ENCODE measurements at regions not wholly inside any gene's neighbourhood (a gene's known extent, or its start where the extent isn't known, plus 50 kb on each side); places are given as distances from the start of the nearest gene placed in this dataset.

DNA sequence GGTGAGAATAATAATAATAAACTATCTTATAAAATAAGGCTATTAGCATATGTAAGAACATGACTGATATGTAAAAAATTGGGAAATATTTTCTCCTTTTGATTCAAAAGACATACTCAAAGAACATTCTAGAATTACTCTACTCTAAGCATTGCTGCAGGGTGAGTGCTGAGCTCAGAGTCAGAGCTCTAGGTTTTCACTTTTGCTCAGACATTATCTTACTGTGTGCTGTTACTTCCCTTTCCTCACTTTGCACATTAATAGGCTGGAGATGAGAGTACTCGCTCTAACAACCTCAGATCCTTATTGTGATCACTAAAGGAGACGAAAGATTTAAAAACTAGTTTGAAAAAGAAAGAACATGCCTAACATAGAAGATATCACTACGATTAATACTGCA, 99.4 kb upstream of the C9orf72 start:
- DNase-seq = no peak

DNA sequence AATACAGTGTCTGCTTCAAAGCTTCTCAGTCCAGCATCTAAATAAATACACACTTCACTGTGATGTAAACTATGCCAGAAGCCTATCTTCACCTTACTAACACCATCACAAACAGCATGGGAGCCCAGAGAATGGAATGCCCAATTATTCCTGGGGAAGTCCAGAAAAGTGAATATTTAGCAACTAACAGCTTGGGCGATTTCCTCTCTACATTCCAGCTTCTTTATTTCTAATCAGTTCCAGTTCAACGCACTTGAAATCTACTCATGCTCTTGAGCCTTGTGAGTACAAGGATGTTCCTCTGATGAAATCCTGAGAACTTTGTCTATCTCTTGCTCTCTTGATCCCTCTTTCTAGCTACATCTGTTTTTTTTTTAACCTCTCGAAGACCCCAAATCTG, 100.4 kb upstream of the C9orf72 start:
- no peak for DNase-seq

GRCh38 chr9:27675354-27675753, 102.1 kb upstream of the C9orf72 start:
- DNase-seq = no peak

- no peak for DNase-seq
Measured at GRCh38 chr9:27676827-27677226, 103.5 kb upstream of the C9orf72 start.

GRCh38 chr9:27679338-27679737, 106.1 kb upstream of the C9orf72 start:
- DNase-seq = no peak

- DNase-seq = no peak
Measured at GRCh38 chr9:27683181-27683580, 109.9 kb upstream of the C9orf72 start.

DNA sequence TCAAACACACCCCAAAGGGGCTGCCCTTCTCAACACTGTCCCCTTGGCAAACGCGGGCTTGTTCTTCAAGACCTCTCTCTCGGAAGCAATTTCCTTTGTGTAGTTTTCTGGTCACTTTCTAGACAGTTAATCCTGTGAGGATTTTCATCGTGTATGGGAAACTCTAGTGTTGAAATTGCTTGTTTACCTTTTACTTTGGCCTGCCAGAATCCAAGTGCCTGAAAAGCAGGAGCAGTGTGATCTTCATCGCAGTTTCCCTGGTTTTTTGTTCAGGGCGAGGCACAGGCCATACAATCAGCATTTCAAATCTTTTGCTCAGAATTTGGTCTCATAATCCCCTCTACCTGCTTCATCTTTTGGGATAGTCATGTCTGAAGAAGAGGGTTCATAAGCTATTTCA, 115.7 kb upstream of the C9orf72 start:
- DNase-seq = no peak

DNA sequence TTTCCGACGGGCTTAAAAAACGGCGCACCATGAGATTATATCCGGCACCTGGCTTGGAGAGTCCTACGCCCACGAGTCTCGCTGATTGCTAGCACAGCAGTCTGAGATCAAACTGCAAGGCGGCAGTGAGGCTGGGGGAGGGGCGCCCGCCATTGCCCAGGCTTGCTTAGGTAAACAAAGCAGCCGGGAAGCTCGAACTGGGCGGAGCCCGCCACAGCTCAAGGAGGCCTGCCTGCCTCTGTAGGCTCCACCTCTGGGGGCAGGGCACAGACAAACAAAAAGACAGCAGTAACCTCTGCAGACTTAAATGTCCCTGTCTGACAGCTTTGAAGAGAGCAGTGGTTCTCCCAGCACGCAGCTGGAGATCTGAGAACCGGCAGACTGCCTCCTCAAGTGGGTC, 117.5 kb upstream of the C9orf72 start:
- DNase-seq = peak in 2 of 56 donors; percentile 5 to 10

GRCh38 chr9:27699621-27700020, 126.3 kb upstream of the C9orf72 start:
- DNase-seq = no peak

DNA sequence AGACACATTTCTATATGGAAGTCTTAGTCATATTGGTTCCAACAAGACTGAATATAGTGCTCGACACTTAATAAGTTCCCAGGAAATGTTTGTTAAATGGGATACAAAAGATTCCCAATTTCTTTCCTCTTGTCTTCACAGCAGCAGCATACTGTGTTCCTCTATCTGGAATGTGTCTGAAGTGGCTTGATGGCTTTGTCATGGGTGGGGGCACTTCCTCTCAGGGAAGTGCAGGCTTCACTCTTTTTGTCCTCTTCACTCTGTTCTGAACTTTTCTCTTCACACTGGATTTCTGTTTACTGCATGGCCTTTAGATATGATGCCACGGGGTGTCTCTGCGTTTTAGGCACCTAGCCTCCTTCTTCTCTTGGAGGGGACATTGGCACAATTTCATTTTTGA, 127.7 kb upstream of the C9orf72 start:
- no peak for DNase-seq

DNA sequence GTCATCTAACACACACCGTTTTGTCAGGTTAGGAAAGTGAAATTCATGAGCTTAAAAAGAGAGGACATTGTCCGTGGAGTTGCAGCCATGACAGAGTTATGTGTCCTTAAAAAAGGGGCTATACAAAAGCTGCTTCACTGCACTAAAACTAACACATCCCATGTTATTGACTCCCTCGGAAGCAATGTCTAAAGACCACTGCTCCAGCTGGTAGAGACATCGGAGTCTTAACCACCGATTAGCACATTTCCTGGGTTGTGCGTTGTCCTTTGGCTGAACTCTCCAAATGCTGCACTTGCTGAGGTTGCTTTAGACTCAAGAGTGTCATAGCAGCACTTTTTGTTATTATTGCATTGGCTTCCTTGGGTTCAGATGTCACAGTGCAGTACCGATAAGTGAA, 128.3 kb upstream of the C9orf72 start:
- no peak for DNase-seq

- no peak for DNase-seq
Measured at GRCh38 chr9:27703216-27703980, 130.1 kb upstream of the C9orf72 start.

GRCh38 chr9:27711241-27711640, 138.0 kb upstream of the C9orf72 start:
- DNase-seq = no peak

GRCh38 chr9:27712806-27713205, 139.5 kb upstream of the C9orf72 start:
- no peak for DNase-seq

DNA sequence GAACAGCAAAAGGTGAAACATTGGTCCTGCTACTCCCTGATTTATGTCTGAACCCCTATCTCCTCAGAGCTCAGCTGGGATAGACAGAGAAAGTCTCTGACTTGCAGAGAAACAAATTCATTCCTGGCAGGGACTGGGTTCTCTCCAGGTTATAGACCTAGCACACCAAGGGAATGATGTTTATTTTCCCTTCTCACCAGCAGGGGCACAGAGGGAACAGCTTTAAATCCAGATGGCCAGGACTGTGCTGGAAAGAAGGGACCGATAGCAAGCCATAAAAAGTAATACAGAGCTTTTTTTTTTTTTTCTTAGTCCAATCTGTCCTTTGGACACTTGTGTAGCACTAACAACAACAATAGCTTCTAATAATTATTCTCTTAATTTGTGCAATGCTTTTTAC, 141.1 kb upstream of the C9orf72 start:
- no peak for DNase-seq

- no peak for DNase-seq
Measured at GRCh38 chr9:27715651-27716050, 142.4 kb upstream of the C9orf72 start.

GRCh38 chr9:27717991-27718390, 144.7 kb upstream of the C9orf72 start:
- DNase-seq = no peak

- no peak for DNase-seq
Measured at GRCh38 chr9:27719711-27720110, 146.4 kb upstream of the C9orf72 start.

GRCh38 chr9:27722866-27723265, 149.6 kb upstream of the C9orf72 start:
- no peak for DNase-seq

DNA sequence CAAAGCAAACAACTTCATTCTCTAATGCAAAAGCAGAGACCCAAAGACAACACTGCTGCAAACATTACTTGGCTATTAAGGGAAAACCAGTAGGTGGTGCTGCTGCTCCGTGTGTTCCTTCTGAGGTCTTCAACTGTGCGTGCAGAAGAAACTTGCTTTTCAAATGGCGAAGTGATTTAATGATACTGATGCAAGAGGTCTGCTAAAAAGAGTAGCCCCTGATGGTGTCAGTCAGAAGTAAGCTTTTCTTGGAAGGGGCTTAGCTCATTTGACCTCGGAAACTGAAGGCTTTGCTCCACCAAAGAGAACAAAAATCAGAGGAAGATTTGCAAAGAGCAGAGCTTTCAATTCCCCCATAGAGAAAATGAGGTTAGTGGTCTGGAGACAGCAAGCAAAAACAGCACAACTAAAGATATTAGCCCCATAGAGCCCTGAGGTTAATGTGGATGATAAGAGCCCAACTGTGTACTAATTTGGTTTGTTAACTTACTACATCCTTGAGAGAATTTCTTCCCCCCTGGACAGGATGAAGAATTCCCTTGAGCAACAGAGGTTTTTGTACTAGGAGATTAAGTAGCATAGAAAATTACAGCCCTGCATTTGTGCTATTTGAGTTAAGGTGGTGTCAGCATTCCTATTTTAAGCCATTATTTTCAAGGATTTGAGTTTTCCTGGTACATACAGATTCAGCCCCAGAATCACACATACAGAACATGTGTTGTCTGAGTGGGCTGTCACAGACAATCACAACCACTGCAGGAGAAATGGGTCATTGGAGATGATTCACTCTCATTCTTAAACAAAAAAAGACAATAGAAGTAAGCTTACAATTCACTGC, 153.2 kb upstream of the C9orf72 start:
- DNase-seq = peak in 48 of 56 donors; percentile 4 to 82 (median 40)

DNA sequence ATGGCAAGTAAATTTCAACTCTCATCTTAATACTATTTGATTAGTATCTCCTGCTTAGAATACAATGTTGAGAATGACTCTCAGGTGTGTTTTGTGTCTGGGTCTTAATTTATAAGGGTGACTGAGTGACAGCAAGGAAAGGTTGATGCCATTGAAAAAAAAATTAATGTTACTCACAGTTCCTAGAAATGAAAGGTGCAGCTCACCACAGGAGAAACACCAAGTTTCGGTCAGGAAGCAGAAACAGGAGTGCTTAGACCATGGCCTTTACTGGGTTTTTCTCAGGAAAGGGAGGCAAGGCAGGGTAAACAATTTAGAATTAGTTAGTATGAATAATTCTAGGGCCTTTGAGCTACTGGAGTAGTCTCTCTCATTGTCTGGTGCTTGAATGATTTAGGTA, 159.2 kb upstream of the C9orf72 start:
- DNase-seq = no peak

DNA sequence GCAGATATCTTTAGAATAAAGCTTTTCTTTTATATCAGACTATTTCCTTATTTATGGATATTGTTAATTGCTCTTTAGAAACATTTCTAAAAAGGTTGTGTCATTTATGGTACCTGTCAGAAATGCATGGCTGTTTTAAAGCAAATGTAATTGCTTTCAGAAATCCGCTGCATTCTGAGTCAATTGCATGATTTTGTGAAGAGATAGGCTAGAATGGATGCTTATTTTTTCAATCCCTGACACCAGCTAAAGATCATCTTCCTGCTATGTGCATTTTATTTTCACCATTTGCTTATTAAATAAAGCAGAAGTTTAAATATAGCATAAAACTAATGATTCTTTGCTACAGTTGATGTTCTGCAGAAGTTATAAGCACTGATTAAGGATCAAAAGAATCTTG, 170.2 kb upstream of the C9orf72 start:
- DNase-seq = no peak

DNA sequence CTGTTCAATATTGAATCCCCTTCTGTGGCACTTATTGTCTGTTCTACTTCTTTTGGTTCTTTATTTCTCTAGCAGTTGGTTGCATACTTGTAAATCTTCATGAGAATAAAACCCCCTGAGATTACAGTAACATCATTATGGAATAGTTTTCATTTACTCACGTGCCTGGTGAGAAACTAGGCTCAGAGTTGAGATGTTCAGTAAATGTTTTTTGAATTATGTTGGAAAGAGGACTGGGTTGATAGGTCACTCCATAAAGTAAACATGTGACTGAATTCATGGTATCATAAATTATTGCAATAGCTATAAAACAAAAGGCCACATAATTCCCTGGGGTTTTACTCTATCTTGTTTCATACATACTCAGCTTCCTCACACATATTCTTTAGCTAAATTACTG, 174.2 kb upstream of the C9orf72 start:
- DNase-seq = no peak

All from nucleus accumbens (tissue), 56 donors.